Hepatocyte (in vitro differentiated cells): ENCODE measurements at regions not wholly inside any gene's neighbourhood (a gene's known extent, or its start where the extent isn't known, plus 50 kb on each side); places are given as distances from the start of the nearest gene placed in this dataset.

ENCODE experiments used
- EZH2 ChIP-seq: fragments of 200-600 bp; sonication (generic); IDR thresholded peaks from 2 replicates; pipeline ENCODE4 v1.6.1; 2016; ENCODE audit warnings: antibody characterized with exemption, mild to moderate bottlenecking, borderline replicate concordance
- TF ChIP-seq, protein P1 (sequence below): fragments of 200-600 bp; sonication (generic); IDR thresholded peaks from 2 replicates; pipeline ENCODE4 v1.5.1; 2016; ENCODE audit warnings: antibody characterized with exemption, mild to moderate bottlenecking; ENCODE audit not compliant: poor library complexity

DNA sequence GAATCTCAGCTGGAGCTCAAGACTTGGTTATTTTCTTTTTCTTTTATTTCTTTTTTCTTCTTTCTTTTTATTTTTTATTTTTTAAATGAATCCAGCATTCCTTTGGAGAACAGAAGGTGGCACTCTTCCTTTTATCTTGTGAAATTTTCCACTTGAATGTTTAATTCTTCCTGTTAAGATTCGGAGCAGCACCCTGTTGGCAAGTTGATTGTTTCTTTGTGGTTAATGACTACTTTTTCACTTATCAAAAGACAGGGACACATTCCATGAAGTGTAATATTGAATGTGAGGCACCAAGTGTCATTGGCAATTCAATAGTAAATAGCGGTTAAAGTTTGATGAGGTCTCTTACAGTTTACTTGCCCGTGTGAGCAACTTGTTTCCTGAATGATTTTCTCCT is 240.5 kb upstream of the CHD1 start:
- TF ChIP-seq, protein P1, sequence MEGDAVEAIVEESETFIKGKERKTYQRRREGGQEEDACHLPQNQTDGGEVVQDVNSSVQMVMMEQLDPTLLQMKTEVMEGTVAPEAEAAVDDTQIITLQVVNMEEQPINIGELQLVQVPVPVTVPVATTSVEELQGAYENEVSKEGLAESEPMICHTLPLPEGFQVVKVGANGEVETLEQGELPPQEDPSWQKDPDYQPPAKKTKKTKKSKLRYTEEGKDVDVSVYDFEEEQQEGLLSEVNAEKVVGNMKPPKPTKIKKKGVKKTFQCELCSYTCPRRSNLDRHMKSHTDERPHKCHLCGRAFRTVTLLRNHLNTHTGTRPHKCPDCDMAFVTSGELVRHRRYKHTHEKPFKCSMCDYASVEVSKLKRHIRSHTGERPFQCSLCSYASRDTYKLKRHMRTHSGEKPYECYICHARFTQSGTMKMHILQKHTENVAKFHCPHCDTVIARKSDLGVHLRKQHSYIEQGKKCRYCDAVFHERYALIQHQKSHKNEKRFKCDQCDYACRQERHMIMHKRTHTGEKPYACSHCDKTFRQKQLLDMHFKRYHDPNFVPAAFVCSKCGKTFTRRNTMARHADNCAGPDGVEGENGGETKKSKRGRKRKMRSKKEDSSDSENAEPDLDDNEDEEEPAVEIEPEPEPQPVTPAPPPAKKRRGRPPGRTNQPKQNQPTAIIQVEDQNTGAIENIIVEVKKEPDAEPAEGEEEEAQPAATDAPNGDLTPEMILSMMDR = peak; percentile 71
- TF ChIP-seq EZH2 = no peak
